ENCODE measurements at regions not wholly inside any gene's neighbourhood (a gene's known extent, or its start where the extent isn't known, plus 50 kb on each side); places are given as distances from the start of the nearest gene placed in this dataset.

- TF ChIP-seq CTCF (IDR thresholded peaks at IDR 0.05; ENCODE audit: low read depth, low read length): no peak
- no peak for TF ChIP-seq EZH2phosphoT487 (IDR thresholded peaks at IDR 0.05; ENCODE audit: low read depth)
Observed at GRCh38 chr5:173765029-173765644, 123.0 kb upstream of the CPEB4 start.
